GM20000 (cell line): ENCODE measurements at regions not wholly inside any gene's neighbourhood (a gene's known extent, or its start where the extent isn't known, plus 50 kb on each side); places are given as distances from the start of the nearest gene placed in this dataset.

Source experiments
- DNase-seq: peaks from one replicate; pipeline ENCODE4 v3.0.0; 2012; ENCODE audit warnings: low spot score
- CTCF ChIP-seq: IDR thresholded peaks from 2 replicates; pipeline ENCODE4 v1.5.1; 2012; ENCODE audit warnings: mild to moderate bottlenecking, control low read depth; ENCODE audit errors: extremely low read depth, missing control alignments

- no peak for TF ChIP-seq CTCF
- DNase-seq = no peak
Observed at GRCh38 chr3:147915057-147915456, 505.9 kb downstream of the ZIC1 start.

DNA sequence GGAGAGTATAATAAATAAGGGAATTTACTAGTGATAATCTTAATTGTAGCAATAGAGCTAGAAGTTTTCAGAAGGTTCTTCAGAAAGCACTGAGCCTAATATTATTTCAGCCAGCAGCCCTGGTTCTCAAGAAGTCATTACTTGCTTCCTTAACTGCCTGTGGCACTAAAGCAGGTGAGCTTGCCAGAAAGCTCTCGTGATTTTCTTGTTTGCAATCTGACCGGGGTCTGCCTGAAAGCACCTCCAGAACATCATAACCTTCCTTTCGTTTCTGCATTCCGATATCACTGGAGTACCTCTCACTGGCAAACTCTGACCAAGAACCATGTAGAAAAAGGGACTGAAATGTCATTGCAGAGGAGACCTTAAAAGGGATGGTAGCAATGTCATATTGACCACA is 510.3 kb downstream of the ZIC1 start:
- no peak for TF ChIP-seq CTCF
- no peak for DNase-seq

DNA sequence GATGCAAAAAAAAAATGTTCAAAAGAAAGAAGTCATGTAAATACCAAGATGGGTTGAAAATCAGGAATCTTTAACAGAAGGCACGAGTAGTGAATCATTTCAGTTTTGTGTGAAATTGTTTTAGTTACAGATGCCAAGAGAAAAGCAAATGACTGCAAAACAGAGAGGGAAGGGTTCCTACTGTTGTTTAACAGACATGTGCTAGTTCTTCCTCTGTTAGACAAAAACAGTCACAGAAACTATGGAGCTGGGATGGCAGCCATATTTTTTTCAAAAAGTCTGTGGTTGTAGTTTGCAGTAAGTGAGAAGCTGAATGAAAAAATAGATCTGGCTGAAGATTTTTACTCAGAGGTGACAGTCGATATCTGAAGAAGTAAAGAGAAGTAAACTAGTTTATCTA is 511.9 kb downstream of the ZIC1 start:
- DNase-seq = no peak

GRCh38 chr3:147924755-147925154 is 515.6 kb downstream of the ZIC1 start:
- DNase-seq = no peak
- TF ChIP-seq CTCF = no peak

More for the DNA sequence above, 511.9 kb downstream of the ZIC1 start:
- TF ChIP-seq CTCF = no peak

DNA sequence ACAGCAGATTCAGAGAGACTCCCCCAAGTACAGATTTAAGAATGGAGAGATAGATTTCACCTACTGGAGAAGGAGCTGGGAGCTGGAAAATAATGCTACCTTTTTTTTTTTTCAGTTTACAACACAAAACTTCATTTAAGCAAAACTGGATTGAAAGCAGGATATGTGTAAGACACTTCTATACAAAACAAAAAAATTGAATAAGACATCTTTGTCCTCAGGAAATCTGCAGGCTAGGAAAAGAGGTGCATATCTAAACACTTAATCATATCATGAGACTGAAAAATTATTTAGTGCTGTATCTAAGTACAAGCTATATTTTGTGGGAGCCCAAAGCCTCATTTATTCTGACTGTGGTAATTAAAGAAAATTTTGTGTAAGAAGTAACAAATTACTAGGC is 516.1 kb downstream of the ZIC1 start:
- DNase-seq = no peak
- no peak for TF ChIP-seq CTCF

DNA sequence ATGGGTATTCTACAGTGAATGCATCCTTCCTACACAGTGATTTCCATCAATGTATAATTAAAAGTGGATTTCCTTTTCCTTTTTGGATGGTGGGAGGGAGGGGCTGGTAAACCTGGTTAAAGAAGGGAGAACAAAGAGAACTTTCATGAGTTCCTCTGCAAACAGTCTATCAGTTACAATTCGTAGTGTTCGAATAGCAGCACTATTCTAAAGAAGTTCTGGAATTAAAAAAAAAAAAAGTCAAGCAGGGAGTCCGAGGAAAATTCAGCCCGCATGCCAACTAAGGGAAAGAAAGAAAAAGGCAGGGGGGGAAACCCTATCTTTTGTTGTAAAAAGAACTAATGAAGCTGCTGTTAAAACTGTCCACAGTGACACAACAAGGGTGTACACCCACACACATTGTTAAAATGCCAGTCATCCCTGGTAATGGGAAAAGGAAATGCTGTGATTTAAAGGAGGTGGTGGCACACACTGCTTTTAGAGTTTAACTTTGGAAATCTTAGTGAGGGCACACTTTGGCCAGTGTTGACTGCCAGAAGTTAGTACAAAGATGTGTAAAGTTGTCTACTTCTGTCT is 521.2 kb downstream of the ZIC1 start:
- no peak for DNase-seq
- no peak for TF ChIP-seq CTCF

DNA sequence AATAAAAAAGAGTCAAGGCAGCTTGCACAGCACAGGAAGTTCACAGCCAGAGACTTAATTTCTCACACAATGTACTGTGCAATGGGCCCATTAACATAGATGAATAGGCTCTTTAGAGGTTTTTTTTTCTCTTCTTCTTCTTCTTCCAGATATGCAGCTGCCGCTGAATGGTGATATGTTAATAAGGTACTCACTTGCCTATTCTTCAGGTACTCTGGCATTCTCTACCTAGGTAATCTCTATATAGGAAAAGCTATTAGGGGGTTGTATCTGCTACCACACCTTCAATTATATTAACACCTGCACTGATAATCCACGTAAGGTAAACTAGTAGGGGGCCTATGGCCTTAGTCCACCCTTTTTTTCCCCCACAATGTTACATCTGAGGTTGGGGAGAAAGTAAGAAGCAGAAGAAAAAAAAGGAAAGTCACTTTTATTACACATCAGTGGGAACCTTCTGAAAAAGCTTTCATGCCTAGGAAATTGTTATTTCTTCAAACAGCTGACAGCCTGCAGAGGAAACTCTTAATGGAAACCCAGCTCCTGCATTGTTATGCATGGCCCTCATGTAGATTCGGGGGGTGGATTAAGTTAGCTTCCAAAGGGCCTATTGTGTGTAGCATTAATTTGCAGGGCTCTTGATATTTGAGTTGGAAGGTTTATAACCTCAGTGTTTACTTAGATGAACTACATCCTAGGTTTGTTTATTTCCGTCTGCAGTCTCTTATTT is 525.5 kb downstream of the ZIC1 start:
- DNase-seq = no peak
- TF ChIP-seq CTCF = no peak
